GM12878 (cell line): ENCODE measurements at regions not wholly inside any gene's neighbourhood (a gene's known extent, or its start where the extent isn't known, plus 50 kb on each side); places are given as distances from the start of the nearest gene placed in this dataset.

Source experiments
- ATAC-seq: fragments of 200-7000 bp; cut with Tn5 transposase; 3 replicates; pipeline ENCODE4 v1.9.1; 2020; ENCODE audit warnings: mild to moderate bottlenecking, moderate library complexity
- BruUV-seq: library from RNA; stranded (reverse); fragments of 400-500 nt; replicated peaks from 2 replicates; lab custom pipeline; 2021; lab: Mats Ljungman, UMichigan
- CTCF ChIA-PET: fragments of 300-600 bp; sonication (Branson Sonifier 250); formaldehyde crosslinking; extraction: SDS; loops from one replicate; lab custom pipeline; 2021; ENCODE audit warnings: inconsistent platforms; lab: Yijun Ruan, JAX
- POLR2A ChIA-PET: fragments of 350-600 bp; formaldehyde crosslinking; extraction: SDS; loops from one replicate; lab custom pipeline; 2021; ENCODE audit warnings: inconsistent platforms; lab: Charles Lee
- RAD21 ChIA-PET: fragments of 300-600 bp; sonication (Branson Sonifier 250); formaldehyde crosslinking; loops from one replicate; lab custom pipeline; 2023; ENCODE audit warnings: antibody characterized with exemption; ENCODE audit not compliant: unreplicated experiment; lab: Charles Lee
- SMC1A ChIA-PET: fragments of 300-600 bp; sonication (Branson Sonifier 250); formaldehyde crosslinking; loops from one replicate; lab custom pipeline; 2023; ENCODE audit not compliant: unreplicated experiment, uncharacterized antibody; lab: Charles Lee
- DNase-seq: peaks from one replicate; pipeline ENCODE4 v3.0.0-alpha.2; 2011; ENCODE audit warnings: low read depth, low spot score
- FAIRE-seq: peaks from 3 replicates; lab custom pipeline; 2011; peaks lifted over from hg19 to GRCh38; lab: Jason Lieb, UNC
- H2AFZ ChIP-seq: 2 replicates; pipeline ENCODE4 v1.6.0; 2011; ENCODE audit warnings: low read depth, low read length, control low read depth; ENCODE audit not compliant: control insufficient read depth
- H3K27ac ChIP-seq: 2 replicates; pipeline ENCODE4 v1.5.1; 2011; ENCODE audit warnings: control low read depth; ENCODE audit not compliant: control insufficient read depth, insufficient read depth
- H3K27me3 ChIP-seq, 2 experiments: replicated peaks in 1 of 2; 2 replicates each; pipeline versions ENCODE4 v1.6.0 to v1.6.1; 2011; ENCODE audit warnings: low read length in 1 of 2; ENCODE audit not compliant: control insufficient read depth in 2 of 2, insufficient read depth in 2 of 2
- H3K36me3 ChIP-seq, 2 experiments: 2 replicates each; pipeline ENCODE4 v1.5.1; 2011; ENCODE audit warnings: low read length in 1 of 2; ENCODE audit not compliant: control insufficient read depth in 2 of 2, insufficient read depth in 2 of 2
- H3K4me1 ChIP-seq: 2 replicates; pipeline ENCODE4 v1.6.1; 2011; ENCODE audit warnings: mild to moderate bottlenecking, low read length, moderate library complexity, mixed read lengths; ENCODE audit not compliant: control insufficient read depth, insufficient read depth
- H3K4me2 ChIP-seq: 2 replicates; pipeline ENCODE4 v1.6.0; 2011; ENCODE audit warnings: control low read depth; ENCODE audit not compliant: control insufficient read depth, insufficient read depth
- H3K4me3 ChIP-seq: fragments of 200-600 bp; sonication (generic); 2 replicates; pipeline ENCODE4 v1.5.1; 2016
- H3K79me2 ChIP-seq: 2 replicates; pipeline ENCODE4 v1.6.0; 2011; ENCODE audit warnings: low read length; ENCODE audit not compliant: control insufficient read depth, insufficient read depth
- H3K9ac ChIP-seq: 2 replicates; pipeline ENCODE4 v1.8.0; 2011; ENCODE audit warnings: low read length, control low read depth, mixed read lengths; ENCODE audit not compliant: control insufficient read depth, insufficient read depth
- H3K9me3 ChIP-seq: replicated peaks from 3 replicates; pipeline ENCODE4 v1.5.1; 2011; ENCODE audit warnings: mild to moderate bottlenecking, low read length; ENCODE audit not compliant: control insufficient read depth, insufficient read depth
- H4K20me1 ChIP-seq: 2 replicates; pipeline ENCODE4 v1.6.0; 2011; ENCODE audit not compliant: control insufficient read depth, insufficient read depth
- BACH1 ChIP-seq: fragments of 450-650 bp; IDR thresholded peaks from 2 replicates; pipeline ENCODE4 v1.6.1; 2017; ENCODE audit warnings: mild to moderate bottlenecking, borderline replicate concordance
- BCL11A ChIP-seq: IDR thresholded peaks from 2 replicates; pipeline ENCODE4 v1.6.1; 2011; ENCODE audit warnings: low read depth, low read length
- CBX3 ChIP-seq: fragments of 200-600 bp; sonication (generic); IDR thresholded peaks from 2 replicates; pipeline ENCODE4 v1.6.1; 2016; ENCODE audit warnings: low read depth, borderline replicate concordance
- CREB1 ChIP-seq: IDR thresholded peaks from 2 replicates; pipeline ENCODE4 v1.6.1; 2012; ENCODE audit warnings: low read depth, mild to moderate bottlenecking, inconsistent platforms
- E2F8 ChIP-seq: fragments of 450-650 bp; IDR thresholded peaks from 2 replicates; pipeline ENCODE4 v1.6.1; 2018; ENCODE audit warnings: mild to moderate bottlenecking, low read depth, moderate library complexity; ENCODE audit not compliant: partially characterized antibody
- ESRRA ChIP-seq: IDR thresholded peaks from 2 replicates; pipeline ENCODE4 v1.6.1; 2012; ENCODE audit warnings: mild to moderate bottlenecking, low read length, improper control_type of control experiment
- HDAC6 ChIP-seq: fragments of 200-600 bp; sonication (generic); IDR thresholded peaks from one replicate; pipeline ENCODE4 v1.8.0; 2017; ENCODE audit warnings: antibody characterized with exemption; ENCODE audit not compliant: unreplicated experiment
- KDM1A ChIP-seq: fragments of 200-600 bp; sonication (generic); IDR thresholded peaks from 2 replicates; pipeline ENCODE4 v1.6.1; 2016; ENCODE audit warnings: borderline replicate concordance
- MAX ChIP-seq: IDR thresholded peaks from 2 replicates; pipeline ENCODE4 v1.6.1; 2012; ENCODE audit warnings: low read depth, low read length, improper control_type of control experiment
- NKRF ChIP-seq: fragments of 450-650 bp; conservative IDR thresholded peaks from 2 replicates; pipeline ENCODE4 v1.6.1; 2017; ENCODE audit warnings: mild to moderate bottlenecking, moderate library complexity
- POLR2A ChIP-seq: IDR thresholded peaks from 2 replicates; pipeline ENCODE4 v1.6.1; 2011; ENCODE audit warnings: low read depth, mild to moderate bottlenecking, low read length
- POU2F2 ChIP-seq: IDR thresholded peaks from 3 replicates; pipeline ENCODE4 v1.6.1; 2011; ENCODE audit warnings: low read depth, mild to moderate bottlenecking, low read length, borderline replicate concordance
- SUZ12 ChIP-seq: fragments of 200-600 bp; sonication (generic); IDR thresholded peaks from one replicate; pipeline ENCODE4 v1.6.1; 2018; ENCODE audit warnings: antibody characterized with exemption, mild to moderate bottlenecking; ENCODE audit not compliant: unreplicated experiment
- ZNF622 ChIP-seq: fragments of 450-650 bp; IDR thresholded peaks from 2 replicates; pipeline ENCODE4 v1.6.1; 2017; ENCODE audit warnings: mild to moderate bottlenecking, inconsistent platforms
- WGBS: methylation state at CpG from one replicate; pipeline ENCODE4 v1.1.6; 2016; ENCODE audit warnings: low lambda C conversion rate; ENCODE audit not compliant: insufficient replicate concordance, insufficient coverage; ENCODE audit errors: missing lambda C conversion rate; 5-methylcytosine and 5-hydroxymethylcytosine counted together
- in situ Hi-C: fragments of 300-500 bp; cut with MboI; formaldehyde crosslinking; loops from 9 replicates; pipeline ENCODE4 v1.14.3; 2018; ENCODE audit warnings: mixed read lengths
- intact Hi-C: fragments of 100-400 bp; cut with micrococcal nuclease; formaldehyde crosslinking; loops from one replicate; pipeline ENCODE4 v1.14.2; 2022; ENCODE audit not compliant: unreplicated experiment

GRCh38 chr15:69929905-69930630, 167.6 kb downstream of the TLE3 start:
- H3K27me3 ChIP-seq: peaks cover 0 to 6% of the 10 kb centered on the region in 2 experiments; a peak in 2 of 4 replicates
- SMC1A ChIA-PET: no interaction called here
- CTCF ChIA-PET: interaction anchor here (1.1 kb wide), 1 partner anchor 468 kb away, joined by 3 read pairs; no protein-coding TSS in a partner anchor
- H3K4me2 ChIP-seq: no peak overlapping the region
- in situ Hi-C loops: no loop called here
- intact Hi-C loops: no loop called here
- H2AFZ ChIP-seq: no peak overlapping the region
- POLR2A ChIA-PET: no interaction called here
- H3K4me1 ChIP-seq: no peaks in the 10 kb centered on the region
- H3K4me3 ChIP-seq: no peak overlapping the region
- peaks cover 2% of the 10 kb centered on the region; the same call in 2 of the 3 replicates for H3K9me3 ChIP-seq
- TF ChIP-seq POU2F2 (no peak), E2F8 (no peak)
- H3K79me2 ChIP-seq: no peaks in the 10 kb centered on the region
- FAIRE-seq (no peak), ATAC-seq (no peak), DNase-seq (no peak)
- no peaks in the 10 kb centered on the region for H3K36me3 ChIP-seq
- no peaks in the 10 kb centered on the region for H4K20me1 ChIP-seq
- WGBS: 46% methylated on average over 10 of the region's 10 CpGs
- RAD21 ChIA-PET: no interaction called here
- BruUV-seq: no TSS peak
- no peak overlapping the region for H3K9ac ChIP-seq
- no peak overlapping the region for H3K27ac ChIP-seq

GRCh38 chr15:69930754-69931153, 167.0 kb downstream of the TLE3 start:
- Histone ChIP-seq H3K4me1 (no peaks in the 10 kb centered on the region), H2AFZ (no peak overlapping the region), H3K79me2 (no peaks in the 10 kb centered on the region), H3K36me3 (no peaks in the 10 kb centered on the region), H3K27me3 (peaks cover 0 to 8% of the 10 kb centered on the region in 2 experiments; a peak in 2 of 4 replicates), H3K9ac (no peak overlapping the region), H3K4me2 (no peak overlapping the region), H3K9me3 (peaks cover 2% of the 10 kb centered on the region; the same call in 2 of the 3 replicates), H3K27ac (no peak overlapping the region), H4K20me1 (no peaks in the 10 kb centered on the region), H3K4me3 (no peak overlapping the region)
- in situ Hi-C loops (no loop called here), intact Hi-C loops (no loop called here)
- POLR2A ChIA-PET: no interaction called here
- DNase-seq (no peak), ATAC-seq (no peak), FAIRE-seq (no peak)
- RAD21 ChIA-PET: no interaction called here
- 28% methylated on average over 5 of the region's 5 CpGs for WGBS
- CTCF ChIA-PET: interaction anchor here (0.9 to 1.1 kb wide), 2 partner anchors 9 to 468 kb away, joined by 3 read pairs; no protein-coding TSS in a partner anchor
- no TSS peak for BruUV-seq
- SMC1A ChIA-PET: no interaction called here
- TF ChIP-seq NKRF: no peak
- no peak for TF ChIP-seq POLR2A
- no peak for TF ChIP-seq SUZ12
- no peak for TF ChIP-seq HDAC6
- TF ChIP-seq CBX3: no peak
- no peak for TF ChIP-seq CREB1
- TF ChIP-seq BCL11A: no peak
- no peak for TF ChIP-seq MAX
- TF ChIP-seq KDM1A: no peak
- TF ChIP-seq BACH1: no peak
- TF ChIP-seq ESRRA: no peak
- TF ChIP-seq ZNF622: no peak
